ENCODE measurements at regions not wholly inside any gene's neighbourhood (a gene's known extent, or its start where the extent isn't known, plus 50 kb on each side); places are given as distances from the start of the nearest gene placed in this dataset.
"Not testable (repeated sequence)": the region's sequence is repeated elsewhere in the genome, so short reads cannot be mapped to it uniquely, and the experiment has no call there.

DNA sequence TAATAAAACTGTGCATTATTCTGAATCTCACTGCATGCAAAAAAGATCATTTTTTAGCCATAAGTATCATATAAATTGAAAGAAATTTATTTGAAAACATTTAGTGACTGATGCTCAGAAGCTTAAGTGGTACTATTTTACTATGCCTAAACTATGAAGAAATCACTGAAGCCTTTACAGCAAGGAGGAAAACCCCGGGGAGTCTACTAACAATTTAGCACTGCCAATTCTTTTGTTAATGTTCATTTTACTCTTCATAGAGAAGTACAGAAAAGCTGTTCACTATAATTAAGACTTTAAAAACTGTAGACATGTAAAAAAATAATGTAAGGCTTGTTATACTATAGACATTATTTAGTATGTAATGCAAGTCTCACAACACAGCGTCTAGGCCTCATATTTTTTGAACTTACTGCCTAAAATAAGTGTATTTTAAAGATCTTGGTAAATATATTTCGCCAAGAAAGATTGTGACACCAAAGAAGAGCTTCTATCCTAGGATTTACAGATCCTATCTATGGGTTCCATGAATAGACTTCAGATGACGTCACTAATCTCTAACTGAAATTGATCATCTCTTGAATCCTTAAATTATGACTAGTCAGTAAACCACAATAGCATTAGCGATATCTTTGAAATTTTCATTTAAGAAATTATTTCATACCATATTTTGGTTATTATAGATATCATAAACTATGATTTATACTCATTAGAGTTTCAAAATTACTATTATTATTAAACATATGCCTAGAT is 602.5 kb downstream of the TMA16 start:
- DNase-seq = no peak
- H3K4me3 Mint-ChIP-seq = no peak overlapping the region
- ATAC-seq = no peak
- H3K27me3 Mint-ChIP-seq = no peaks in the 10 kb centered on the region
- no peaks in the 10 kb centered on the region for H3K9me3 ChIP-seq (ENCODE audit: control insufficient read depth, low read length, poor library complexity, severe bottlenecking)
- no peaks in the 10 kb centered on the region for H3K4me1 Mint-ChIP-seq
- no peaks in the 10 kb centered on the region for H3K36me3 Mint-ChIP-seq (ENCODE audit: low read depth)
- no peak overlapping the region for H3K27ac Mint-ChIP-seq

DNA sequence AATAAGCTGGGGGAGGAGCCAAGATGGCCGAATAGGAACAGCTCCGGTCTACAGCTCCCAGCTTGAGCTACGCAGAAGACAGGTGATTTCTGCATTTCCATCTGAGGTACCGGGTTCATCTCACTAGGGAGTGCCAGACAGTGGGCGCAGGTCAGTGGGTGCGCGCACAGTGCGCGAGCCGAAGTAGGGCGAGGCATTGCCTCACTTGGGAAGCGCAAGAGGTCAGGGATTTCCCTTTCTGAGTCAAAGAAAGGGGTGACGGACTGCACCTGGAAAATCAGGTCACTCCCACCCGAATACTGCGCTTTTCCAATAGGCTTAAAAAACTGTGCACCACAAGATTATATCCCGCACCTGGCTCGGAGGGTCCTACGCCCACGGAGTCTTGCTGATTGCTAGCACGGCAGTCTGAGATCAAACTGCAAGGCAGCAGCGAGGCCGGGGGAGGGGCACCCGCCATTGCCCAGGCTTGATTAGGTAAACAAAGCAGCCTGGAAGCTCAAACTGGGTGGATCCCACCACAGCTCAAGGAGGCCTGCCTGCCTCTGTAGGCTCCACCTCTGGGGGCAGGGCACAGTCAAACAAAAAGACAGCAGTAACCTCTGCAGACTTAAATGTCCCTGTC is 606.4 kb downstream of the TMA16 start:
- H3K27ac Mint-ChIP-seq; H3K36me3 Mint-ChIP-seq (ENCODE audit: low read depth); H3K27me3 Mint-ChIP-seq; DNase-seq; ATAC-seq; H3K4me1 Mint-ChIP-seq; H3K9me3 ChIP-seq (ENCODE audit: control insufficient read depth, low read length, poor library complexity, severe bottlenecking); H3K4me3 Mint-ChIP-seq: not testable (repeated sequence)

DNA sequence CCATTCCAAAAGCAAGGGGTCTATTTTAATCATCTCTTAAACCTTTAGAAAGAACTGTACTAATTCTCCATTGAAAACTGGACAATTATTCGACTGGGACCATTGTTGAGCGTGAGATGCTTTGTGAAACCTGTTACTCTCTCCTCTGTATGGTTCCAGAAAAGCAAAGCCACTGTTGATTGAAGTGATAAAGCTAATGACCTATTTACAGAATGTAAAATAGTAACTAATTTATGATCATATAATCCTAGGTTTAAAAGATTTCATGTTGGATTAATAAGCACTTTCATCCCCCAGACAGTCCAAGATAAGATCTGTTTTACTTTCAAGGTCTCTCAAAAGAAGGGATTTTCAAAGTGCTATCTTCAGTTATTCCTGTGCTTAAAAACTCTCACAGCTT is 614.5 kb downstream of the TMA16 start:
- no peak for ATAC-seq
- H3K9me3 ChIP-seq (ENCODE audit: control insufficient read depth, low read length, poor library complexity, severe bottlenecking) = no peaks in the 10 kb centered on the region
- Mint-ChIP-seq H3K27ac (no peak overlapping the region), H3K4me3 (no peak overlapping the region), H3K36me3 (ENCODE audit: low read depth) (no peaks in the 10 kb centered on the region), H3K27me3 (no peaks in the 10 kb centered on the region), H3K4me1 (no peaks in the 10 kb centered on the region)
- no peak for DNase-seq

DNA sequence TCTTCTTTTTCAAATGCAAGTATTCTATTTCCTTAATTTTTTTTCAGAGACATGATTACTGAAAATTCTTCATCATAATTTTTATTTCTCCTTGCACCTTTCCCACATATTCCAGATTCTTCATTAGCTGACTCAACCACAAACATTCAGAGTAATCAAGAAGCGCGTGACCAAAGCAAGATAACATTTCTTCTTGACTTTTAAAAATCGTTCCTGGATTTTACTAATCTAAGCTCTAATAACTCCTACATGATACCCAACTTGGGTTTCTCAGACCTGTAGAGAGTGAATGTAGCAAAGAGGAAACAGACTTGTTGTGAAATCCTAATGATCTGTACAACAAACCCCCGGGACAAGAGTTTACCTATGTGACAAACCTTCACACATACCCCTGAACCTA is 615.0 kb downstream of the TMA16 start:
- Mint-ChIP-seq H3K27me3 (no peaks in the 10 kb centered on the region), H3K36me3 (ENCODE audit: low read depth) (no peaks in the 10 kb centered on the region), H3K4me1 (no peaks in the 10 kb centered on the region), H3K4me3 (no peak overlapping the region), H3K27ac (no peak overlapping the region)
- no peak for DNase-seq
- no peak for ATAC-seq
- no peaks in the 10 kb centered on the region for H3K9me3 ChIP-seq (ENCODE audit: control insufficient read depth, low read length, poor library complexity, severe bottlenecking)

DNA sequence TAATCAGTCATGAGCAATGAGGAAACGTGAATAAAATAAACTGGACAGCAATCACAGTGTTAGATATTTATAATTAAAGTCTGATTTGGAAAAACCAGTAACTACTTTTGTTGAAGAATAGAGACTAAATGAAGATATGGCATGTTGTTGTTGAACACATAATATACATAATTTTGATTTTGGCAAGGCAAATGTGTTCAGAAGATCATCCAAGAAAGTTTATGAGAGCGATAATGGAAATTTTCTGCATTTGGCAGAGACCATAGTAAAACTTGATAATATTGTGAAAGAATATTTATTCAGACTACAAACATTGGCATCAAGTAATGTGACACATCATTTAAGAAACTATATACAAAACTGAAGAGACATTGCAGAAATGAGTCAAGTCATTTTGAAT is 620.7 kb downstream of the TMA16 start:
- Mint-ChIP-seq H3K4me1 (no peaks in the 10 kb centered on the region), H3K27me3 (no peaks in the 10 kb centered on the region), H3K4me3 (no peak overlapping the region), H3K27ac (no peak overlapping the region), H3K36me3 (ENCODE audit: low read depth) (no peaks in the 10 kb centered on the region)
- no peaks in the 10 kb centered on the region for H3K9me3 ChIP-seq (ENCODE audit: control insufficient read depth, low read length, poor library complexity, severe bottlenecking)
- no peak for DNase-seq
- no peak for ATAC-seq

DNA sequence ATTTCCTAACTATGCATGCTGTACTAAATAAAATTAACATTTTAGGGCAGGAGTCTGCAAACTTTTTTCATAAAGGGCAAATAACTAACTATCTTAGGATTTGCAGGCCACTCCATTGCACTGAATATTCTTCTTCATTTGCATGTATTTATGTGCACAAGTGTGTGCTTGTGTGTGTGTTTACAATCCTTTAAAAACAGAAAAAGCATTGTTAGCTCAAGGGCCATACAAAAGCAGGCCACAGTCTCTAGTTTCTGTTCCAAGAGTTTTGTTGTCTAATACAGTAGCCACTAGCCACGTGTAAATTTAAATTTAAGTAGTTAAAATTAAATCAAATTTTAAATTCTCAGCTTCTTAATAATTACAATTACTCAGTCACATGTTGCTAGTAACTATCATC is 621.8 kb downstream of the TMA16 start:
- H3K4me1 Mint-ChIP-seq = no peaks in the 10 kb centered on the region
- H3K36me3 Mint-ChIP-seq (ENCODE audit: low read depth) = no peaks in the 10 kb centered on the region
- H3K9me3 ChIP-seq (ENCODE audit: control insufficient read depth, low read length, poor library complexity, severe bottlenecking) = no peaks in the 10 kb centered on the region
- no peaks in the 10 kb centered on the region for H3K27me3 Mint-ChIP-seq
- no peak for ATAC-seq
- no peak overlapping the region for H3K27ac Mint-ChIP-seq
- no peak overlapping the region for H3K4me3 Mint-ChIP-seq
- DNase-seq = no peak

DNA sequence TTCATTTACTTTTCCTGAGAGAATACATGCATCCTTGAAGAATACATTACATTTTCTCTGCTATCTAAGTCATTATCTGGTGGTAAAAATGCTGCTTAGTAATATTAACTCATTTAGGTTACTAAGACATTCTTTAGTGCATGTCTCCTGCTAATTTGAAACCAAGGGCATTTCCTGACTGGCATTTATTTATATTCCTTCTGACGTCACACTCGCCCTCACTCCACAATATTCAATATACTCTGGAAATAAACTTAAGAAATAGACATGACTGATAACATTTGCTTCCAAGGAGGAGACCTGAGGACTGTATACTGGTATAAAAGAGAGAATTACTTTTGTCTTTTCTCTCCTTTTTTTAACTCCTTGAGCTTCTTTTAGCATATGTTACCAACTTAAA is 619.5 kb upstream of the SMIM31 start:
- ATAC-seq (no peak), DNase-seq (no peak)
- H3K36me3 Mint-ChIP-seq (ENCODE audit: low read depth) = no peaks in the 10 kb centered on the region
- H3K4me1 Mint-ChIP-seq = no peaks in the 10 kb centered on the region
- H3K27me3 Mint-ChIP-seq = no peaks in the 10 kb centered on the region
- no peak overlapping the region for H3K4me3 Mint-ChIP-seq
- H3K27ac Mint-ChIP-seq = no peak overlapping the region
- H3K9me3 ChIP-seq (ENCODE audit: control insufficient read depth, low read length, poor library complexity, severe bottlenecking) = no peaks in the 10 kb centered on the region

DNA sequence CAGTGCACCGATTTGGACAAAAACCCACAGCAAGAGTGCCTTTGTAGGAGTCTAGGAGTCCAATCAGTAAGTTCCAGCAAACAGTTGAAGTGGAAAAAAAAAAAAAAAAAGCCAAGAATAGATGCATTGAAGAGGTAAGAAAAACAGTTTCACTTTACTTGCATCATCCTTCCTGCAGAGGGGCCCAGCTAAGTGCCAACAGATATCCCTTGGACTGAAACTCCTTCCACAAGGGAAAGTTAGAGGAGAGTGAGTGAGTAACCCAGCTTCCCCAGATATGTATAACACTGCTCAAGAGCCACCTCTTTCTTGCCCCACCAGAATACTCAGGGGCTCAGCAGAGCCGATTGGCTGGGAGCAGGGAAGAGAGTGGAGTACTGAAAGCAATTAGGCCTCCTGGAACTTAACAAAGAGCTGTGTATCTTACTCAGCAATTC is 617.7 kb upstream of the SMIM31 start:
- Mint-ChIP-seq H3K4me3 (no peak overlapping the region), H3K36me3 (ENCODE audit: low read depth) (no peaks in the 10 kb centered on the region), H3K4me1 (no peaks in the 10 kb centered on the region), H3K27me3 (no peaks in the 10 kb centered on the region), H3K27ac (no peak overlapping the region)
- DNase-seq (no peak), ATAC-seq (no peak)
- H3K9me3 ChIP-seq (ENCODE audit: control insufficient read depth, low read length, poor library complexity, severe bottlenecking) = no peaks in the 10 kb centered on the region

DNA sequence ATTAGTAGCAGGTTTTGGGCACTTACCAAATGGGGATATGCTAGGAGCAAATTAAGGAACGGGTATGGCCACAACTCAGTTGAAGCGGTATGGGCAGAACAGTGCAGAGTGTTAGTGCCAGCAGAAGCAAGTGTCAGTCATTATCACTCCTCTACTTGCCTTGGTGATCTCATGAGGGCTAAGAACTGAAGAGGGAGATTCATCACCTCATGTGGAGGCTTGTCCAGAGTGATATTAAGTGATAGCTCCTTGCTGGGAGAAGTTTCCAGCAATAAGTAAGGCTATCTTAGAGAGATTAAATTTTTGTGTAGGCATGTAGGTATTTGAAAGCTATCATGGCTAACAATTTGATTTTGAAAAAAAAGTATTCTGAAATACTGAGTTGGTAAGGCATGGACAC is 615.4 kb upstream of the SMIM31 start:
- no peak for ATAC-seq

DNA sequence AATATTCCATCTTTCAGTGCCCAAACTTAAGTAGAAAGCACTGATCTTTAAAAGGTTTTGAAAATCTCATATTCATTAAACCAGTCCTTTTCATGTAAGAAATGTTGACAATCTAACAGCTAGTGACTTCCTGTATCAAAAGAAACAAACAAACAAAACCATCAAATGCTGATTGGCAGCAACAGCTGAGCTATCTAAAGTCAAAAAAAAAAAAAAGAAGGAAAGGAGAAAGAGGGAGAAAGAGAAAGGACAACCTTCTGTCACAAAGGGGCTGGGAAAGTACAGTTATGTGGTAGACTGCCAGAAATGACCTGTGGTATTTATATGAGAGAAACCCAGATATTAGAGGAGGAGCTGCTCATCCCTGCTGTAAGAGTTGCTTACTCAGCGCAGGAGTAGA is 614.6 kb upstream of the SMIM31 start:
- H3K9me3 ChIP-seq (ENCODE audit: control insufficient read depth, low read length, poor library complexity, severe bottlenecking) = no peaks in the 10 kb centered on the region
- DNase-seq (no peak), ATAC-seq (no peak)
- no peaks in the 10 kb centered on the region for H3K4me1 Mint-ChIP-seq
- no peaks in the 10 kb centered on the region for H3K27me3 Mint-ChIP-seq
- H3K36me3 Mint-ChIP-seq (ENCODE audit: low read depth) = no peaks in the 10 kb centered on the region
- no peak overlapping the region for H3K27ac Mint-ChIP-seq
- no peak overlapping the region for H3K4me3 Mint-ChIP-seq

More for the DNA sequence above, 615.4 kb upstream of the SMIM31 start:
- H3K9me3 ChIP-seq (ENCODE audit: control insufficient read depth, low read length, poor library complexity, severe bottlenecking) = no peaks in the 10 kb centered on the region
- no peak for DNase-seq
- Mint-ChIP-seq H3K27ac (no peak overlapping the region), H3K27me3 (no peaks in the 10 kb centered on the region), H3K4me1 (no peaks in the 10 kb centered on the region), H3K4me3 (no peak overlapping the region), H3K36me3 (ENCODE audit: low read depth) (no peaks in the 10 kb centered on the region)

DNA sequence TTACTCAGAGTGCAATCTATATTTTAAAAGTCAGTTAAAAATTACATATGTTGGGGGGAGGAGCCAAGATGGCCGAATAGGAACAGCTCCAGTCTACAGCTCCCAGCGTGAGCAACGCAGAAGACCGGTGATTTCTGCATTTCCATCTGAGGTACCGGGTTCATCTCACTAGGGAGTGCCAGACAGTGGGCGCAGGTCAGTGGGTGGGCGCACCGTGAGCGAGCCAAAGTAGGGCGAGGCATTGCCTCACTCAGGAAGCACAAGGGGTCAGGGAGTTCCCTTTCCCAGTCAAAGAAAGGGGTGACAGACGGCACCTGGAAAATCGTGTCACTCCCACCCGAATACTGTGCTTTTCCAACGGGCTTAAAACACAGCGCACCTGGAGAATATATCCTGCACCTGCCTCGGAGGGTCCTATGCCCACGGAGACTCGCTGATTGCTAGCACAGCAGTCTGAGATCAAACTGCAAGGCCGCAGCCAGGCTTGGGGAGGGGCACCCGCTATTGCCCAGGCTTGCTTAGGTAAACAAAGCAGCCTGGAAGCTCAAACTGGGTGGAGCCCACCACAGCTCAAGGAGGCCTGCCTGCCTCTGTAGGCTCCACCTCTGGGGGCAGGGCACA is 612.1 kb upstream of the SMIM31 start:
- not testable (repeated sequence) for ATAC-seq; H3K27me3 Mint-ChIP-seq; H3K4me3 Mint-ChIP-seq; H3K9me3 ChIP-seq (ENCODE audit: control insufficient read depth, low read length, poor library complexity, severe bottlenecking); H3K4me1 Mint-ChIP-seq; DNase-seq; H3K36me3 Mint-ChIP-seq (ENCODE audit: low read depth); H3K27ac Mint-ChIP-seq

DNA sequence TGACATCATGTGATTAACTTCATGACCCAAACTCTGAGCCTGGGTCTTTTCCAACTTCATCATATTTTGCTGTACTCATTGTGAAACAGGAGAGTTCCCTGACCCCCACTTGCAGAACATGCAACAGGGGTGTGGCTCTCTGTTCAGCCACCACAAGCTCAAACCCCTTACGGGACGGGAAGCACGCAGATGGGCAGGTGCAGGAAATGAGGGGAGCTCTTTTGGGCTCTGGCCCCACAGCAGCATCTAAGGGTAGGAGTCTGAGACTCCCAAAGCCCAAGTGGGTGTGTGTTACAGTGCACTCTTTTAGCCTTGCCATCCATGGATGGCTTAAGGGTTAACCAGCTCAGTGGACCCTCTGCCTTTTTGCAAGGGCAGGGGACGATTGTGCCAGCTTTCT is 599.5 kb upstream of the SMIM31 start:
- H3K36me3 Mint-ChIP-seq (ENCODE audit: low read depth) = no peaks in the 10 kb centered on the region
- H3K9me3 ChIP-seq (ENCODE audit: control insufficient read depth, low read length, poor library complexity, severe bottlenecking) = no peaks in the 10 kb centered on the region
- no peaks in the 10 kb centered on the region for H3K27me3 Mint-ChIP-seq
- ATAC-seq (no peak), DNase-seq (no peak)
- H3K4me3 Mint-ChIP-seq = no peak overlapping the region
- no peaks in the 10 kb centered on the region for H3K4me1 Mint-ChIP-seq
- no peak overlapping the region for H3K27ac Mint-ChIP-seq

DNA sequence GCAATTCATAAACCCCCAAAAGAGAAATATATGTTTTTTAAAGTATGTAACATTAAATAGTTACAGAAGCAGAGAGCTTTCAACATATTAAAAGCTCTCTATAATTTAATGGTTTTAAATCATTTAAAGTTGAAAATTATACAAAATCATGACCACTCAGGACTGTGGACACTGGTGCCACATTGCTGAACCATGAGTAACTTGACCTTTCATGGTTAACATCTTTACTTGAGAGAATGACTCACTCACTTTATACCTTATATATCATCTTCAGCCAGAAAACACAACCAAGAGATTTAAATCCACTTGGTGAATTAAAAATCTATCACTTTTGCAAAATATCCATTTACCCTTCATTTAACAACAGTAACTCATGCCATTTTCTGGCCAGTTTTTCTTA is 584.3 kb upstream of the SMIM31 start:
- H3K27me3 Mint-ChIP-seq = no peaks in the 10 kb centered on the region
- no peaks in the 10 kb centered on the region for H3K36me3 Mint-ChIP-seq (ENCODE audit: low read depth)
- H3K4me3 Mint-ChIP-seq = no peak overlapping the region
- ATAC-seq = no peak
- no peak for DNase-seq
- H3K27ac Mint-ChIP-seq = no peak overlapping the region
- no peaks in the 10 kb centered on the region for H3K9me3 ChIP-seq (ENCODE audit: control insufficient read depth, low read length, poor library complexity, severe bottlenecking)
- no peaks in the 10 kb centered on the region for H3K4me1 Mint-ChIP-seq

DNA sequence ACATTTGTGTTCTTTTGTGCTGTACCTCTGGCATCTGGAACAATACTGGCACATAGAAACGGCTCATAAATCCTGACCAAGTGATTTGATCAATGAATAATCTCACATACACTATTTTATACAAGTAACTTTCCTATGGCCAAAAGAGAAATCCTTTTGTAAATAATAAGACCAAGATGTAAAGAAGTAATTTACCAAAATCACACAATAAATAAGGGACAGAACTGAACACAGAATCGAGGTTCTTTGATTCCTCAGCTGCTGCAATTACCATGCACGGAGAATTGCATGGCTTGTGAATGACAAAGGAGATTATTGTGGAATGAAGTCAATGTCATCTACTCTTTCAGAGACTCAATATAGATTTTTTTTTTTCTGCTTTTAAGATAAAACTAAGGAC is 576.8 kb upstream of the SMIM31 start:
- H3K27me3 Mint-ChIP-seq = no peaks in the 10 kb centered on the region
- ATAC-seq = no peak
- no peaks in the 10 kb centered on the region for H3K36me3 Mint-ChIP-seq (ENCODE audit: low read depth)
- no peak for DNase-seq
- no peaks in the 10 kb centered on the region for H3K4me1 Mint-ChIP-seq
- H3K27ac Mint-ChIP-seq = no peak overlapping the region
- H3K4me3 Mint-ChIP-seq = no peak overlapping the region
- no peaks in the 10 kb centered on the region for H3K9me3 ChIP-seq (ENCODE audit: control insufficient read depth, low read length, poor library complexity, severe bottlenecking)

Data from T-helper 17 cell (primary cell).